ENCODE measurements at regions not wholly inside any gene's neighbourhood (a gene's known extent, or its start where the extent isn't known, plus 50 kb on each side); places are given as distances from the start of the nearest gene placed in this dataset.

- no peak for TF ChIP-seq CTCF (IDR thresholded peaks at IDR 0.05)
- no peak for DNase-seq (ENCODE audit: low spot score)
- no peak for ATAC-seq (ENCODE audit: low FRiP score)
Observed at GRCh38 chr12:107474099-107474498, 211.5 kb upstream of the PWP1 start.

DNA sequence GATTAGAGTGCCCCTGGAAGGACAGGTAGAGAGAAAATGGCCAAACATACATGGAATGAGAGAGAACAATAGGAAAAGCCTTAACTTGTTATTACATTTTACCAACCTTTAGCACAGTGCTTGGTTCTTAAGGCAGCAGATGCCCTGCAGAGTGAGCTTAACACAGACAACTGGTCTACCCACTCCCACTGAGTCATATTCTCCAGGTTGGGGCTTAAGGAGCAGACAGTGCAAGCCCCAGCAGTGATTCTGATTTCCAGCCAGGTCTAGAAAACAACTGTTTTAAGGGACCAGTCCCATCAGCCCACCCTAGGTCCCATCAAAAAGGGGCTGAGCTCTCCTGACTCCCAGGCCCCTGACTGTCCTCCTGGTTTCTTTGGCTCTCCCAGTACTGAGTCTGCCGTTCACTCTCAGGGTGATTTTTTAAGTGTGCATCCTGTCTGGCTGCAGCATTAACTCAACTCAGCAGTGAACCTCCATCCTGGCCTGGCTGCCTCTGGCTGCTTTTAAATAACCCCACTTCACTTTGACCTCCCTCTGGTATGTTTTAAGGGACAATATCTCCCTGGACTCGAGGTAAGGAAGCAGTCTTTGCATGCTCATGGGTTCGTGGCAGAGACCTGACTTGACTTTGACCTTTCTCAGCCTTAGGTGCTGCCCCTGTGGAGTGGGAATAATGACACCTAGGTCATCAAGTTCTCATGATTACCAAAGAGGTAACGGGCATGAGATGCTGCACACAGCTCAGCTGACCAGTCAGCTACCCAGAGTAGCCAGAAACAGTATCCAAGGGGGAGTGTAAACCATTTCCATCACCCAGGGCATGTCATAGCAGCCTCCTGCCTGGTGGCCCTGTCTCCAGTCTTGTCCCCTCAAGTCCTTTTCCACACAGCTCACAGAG is 210.7 kb upstream of the PWP1 start:
- ATAC-seq (ENCODE audit: low FRiP score): no peak
- no peak for TF ChIP-seq CTCF (IDR thresholded peaks at IDR 0.05)
- no peak for DNase-seq (ENCODE audit: low spot score)

DNA sequence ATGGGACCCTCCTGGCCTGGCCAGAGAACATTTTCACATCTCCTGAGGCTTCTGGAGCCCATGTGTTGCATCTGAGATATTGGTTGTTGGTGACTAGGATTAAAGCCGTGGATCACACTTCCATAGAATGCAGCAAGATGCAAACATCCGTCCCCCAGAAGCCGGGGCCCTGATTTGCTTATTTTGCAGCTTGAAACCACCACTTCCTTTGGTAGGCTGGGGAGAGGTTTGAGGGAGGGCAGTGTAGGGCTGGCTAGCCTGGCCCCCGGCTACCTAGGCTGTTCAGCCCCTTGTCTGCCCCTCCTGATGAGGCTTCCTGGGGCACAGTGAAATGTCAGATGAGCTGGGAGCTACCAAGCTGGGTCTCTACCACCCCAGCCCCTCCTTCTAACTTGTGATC is 209.7 kb upstream of the PWP1 start:
- TF ChIP-seq CTCF (IDR thresholded peaks at IDR 0.05): no peak
- ATAC-seq (ENCODE audit: low FRiP score) (no peak), DNase-seq (ENCODE audit: low spot score) (no peak)

DNA sequence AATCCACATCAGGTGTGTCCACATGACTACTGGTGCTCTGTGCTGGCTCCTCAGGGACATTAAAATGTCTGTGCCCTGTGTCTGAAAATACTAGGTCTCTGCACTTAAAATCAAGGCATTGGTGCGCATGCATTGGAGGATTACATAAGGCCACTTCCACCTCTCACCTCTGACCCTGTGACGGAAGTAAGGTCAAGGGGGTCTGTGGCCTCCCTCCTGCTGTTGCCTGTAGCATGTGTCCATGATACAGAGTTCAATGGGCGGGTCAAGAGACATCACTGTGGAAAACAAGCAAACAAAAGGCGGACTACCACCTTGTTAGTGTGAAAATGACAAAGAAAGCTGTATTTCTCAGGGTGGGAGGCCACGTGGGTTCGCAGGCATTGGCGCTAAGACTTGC is 208.6 kb upstream of the PWP1 start:
- no peak for TF ChIP-seq CTCF (IDR thresholded peaks at IDR 0.05)
- ATAC-seq (ENCODE audit: low FRiP score): no peak

GRCh38 chr12:107477947-107478610 is 207.5 kb upstream of the PWP1 start:
- no peak for DNase-seq (ENCODE audit: low spot score)
- TF ChIP-seq CTCF (IDR thresholded peaks at IDR 0.05): no peak
- no peak for ATAC-seq (ENCODE audit: low FRiP score)

More for the DNA sequence above, 208.6 kb upstream of the PWP1 start:
- no peak for DNase-seq (ENCODE audit: low spot score)

- TF ChIP-seq CTCF (IDR thresholded peaks at IDR 0.05): no peak
- no peak for ATAC-seq (ENCODE audit: low FRiP score)
Observed at GRCh38 chr12:107478881-107479280, 206.7 kb upstream of the PWP1 start.

More at GRCh38 chr12:107478881-107479280, 206.7 kb upstream of the PWP1 start:
- DNase-seq (ENCODE audit: low spot score): no peak

All from omental fat pad (tissue), 3 donors.